ENCODE measurements at regions not wholly inside any gene's neighbourhood (a gene's known extent, or its start where the extent isn't known, plus 50 kb on each side); places are given as distances from the start of the nearest gene placed in this dataset.

DNA sequence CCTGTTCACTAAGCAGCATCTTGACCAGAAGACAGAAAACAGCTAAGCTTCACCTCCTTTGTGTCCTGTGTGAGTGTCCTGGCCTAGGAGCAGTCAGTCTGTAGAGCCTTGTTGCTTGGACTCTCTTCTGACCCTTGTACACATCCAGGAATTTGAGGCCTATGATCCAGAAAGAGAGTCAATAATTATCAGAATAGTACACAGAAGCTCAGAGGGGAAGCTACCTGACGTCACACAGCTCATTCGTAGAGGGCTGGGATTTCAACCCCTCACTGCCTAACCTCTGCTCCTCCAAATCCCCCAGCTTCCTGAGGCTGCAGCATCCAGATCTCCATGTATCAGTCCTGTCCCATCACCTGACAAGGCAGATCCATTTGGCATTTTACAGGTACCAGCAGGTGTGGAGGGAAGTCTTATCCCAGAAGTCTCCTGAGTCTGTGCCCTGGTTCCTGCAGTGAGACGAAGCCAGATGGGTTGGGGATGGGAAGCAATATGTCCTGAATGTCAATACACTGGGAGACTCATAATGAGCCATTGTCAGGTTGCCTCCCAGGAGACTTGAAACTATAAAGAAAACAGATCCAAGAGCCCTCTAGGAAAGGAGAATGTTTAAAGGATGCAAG, 203.1 kb downstream of the MINAR1 start:
- peaks cover 6% of the 10 kb centered on the region for H3K9me3 ChIP-seq (ENCODE audit: severe bottlenecking)
- no peak for ATAC-seq (ENCODE audit: low read depth)
- H3K27ac ChIP-seq (ENCODE audit: poor library complexity, severe bottlenecking), result no peak overlapping the region
- TF ChIP-seq, protein P1, sequence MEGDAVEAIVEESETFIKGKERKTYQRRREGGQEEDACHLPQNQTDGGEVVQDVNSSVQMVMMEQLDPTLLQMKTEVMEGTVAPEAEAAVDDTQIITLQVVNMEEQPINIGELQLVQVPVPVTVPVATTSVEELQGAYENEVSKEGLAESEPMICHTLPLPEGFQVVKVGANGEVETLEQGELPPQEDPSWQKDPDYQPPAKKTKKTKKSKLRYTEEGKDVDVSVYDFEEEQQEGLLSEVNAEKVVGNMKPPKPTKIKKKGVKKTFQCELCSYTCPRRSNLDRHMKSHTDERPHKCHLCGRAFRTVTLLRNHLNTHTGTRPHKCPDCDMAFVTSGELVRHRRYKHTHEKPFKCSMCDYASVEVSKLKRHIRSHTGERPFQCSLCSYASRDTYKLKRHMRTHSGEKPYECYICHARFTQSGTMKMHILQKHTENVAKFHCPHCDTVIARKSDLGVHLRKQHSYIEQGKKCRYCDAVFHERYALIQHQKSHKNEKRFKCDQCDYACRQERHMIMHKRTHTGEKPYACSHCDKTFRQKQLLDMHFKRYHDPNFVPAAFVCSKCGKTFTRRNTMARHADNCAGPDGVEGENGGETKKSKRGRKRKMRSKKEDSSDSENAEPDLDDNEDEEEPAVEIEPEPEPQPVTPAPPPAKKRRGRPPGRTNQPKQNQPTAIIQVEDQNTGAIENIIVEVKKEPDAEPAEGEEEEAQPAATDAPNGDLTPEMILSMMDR (IDR thresholded peaks at IDR 0.05; ENCODE audit: poor library complexity, severe bottlenecking), result no peak
- H3K4me3 ChIP-seq (ENCODE audit: severe bottlenecking), result no peak overlapping the region
- no peaks in the 10 kb centered on the region for H3K36me3 ChIP-seq (ENCODE audit: low read depth)
- H3K27me3 ChIP-seq (ENCODE audit: insufficient read depth, poor library complexity, severe bottlenecking), result peaks cover 14% of the 10 kb centered on the region
- DNase-seq (ENCODE audit: low spot score), result no peak
- no peaks in the 10 kb centered on the region for H3K4me1 ChIP-seq (ENCODE audit: insufficient read depth, poor library complexity, severe bottlenecking)

GRCh38 chr15:79635897-79636561, 203.9 kb downstream of the MINAR1 start:
- H3K27ac ChIP-seq (ENCODE audit: poor library complexity, severe bottlenecking), result no peak overlapping the region
- H3K4me3 ChIP-seq (ENCODE audit: severe bottlenecking), result no peak overlapping the region
- peaks cover 14% of the 10 kb centered on the region for H3K27me3 ChIP-seq (ENCODE audit: insufficient read depth, poor library complexity, severe bottlenecking)
- TF ChIP-seq, protein P1 (IDR thresholded peaks at IDR 0.05; ENCODE audit: poor library complexity, severe bottlenecking), result no peak
- peaks cover 5% of the 10 kb centered on the region for H3K4me1 ChIP-seq (ENCODE audit: insufficient read depth, poor library complexity, severe bottlenecking)
- ATAC-seq (ENCODE audit: low read depth) (no peak), DNase-seq (ENCODE audit: low spot score) (no peak)
- peaks cover 6% of the 10 kb centered on the region for H3K9me3 ChIP-seq (ENCODE audit: severe bottlenecking)
- H3K36me3 ChIP-seq (ENCODE audit: low read depth), result no peaks in the 10 kb centered on the region

DNA sequence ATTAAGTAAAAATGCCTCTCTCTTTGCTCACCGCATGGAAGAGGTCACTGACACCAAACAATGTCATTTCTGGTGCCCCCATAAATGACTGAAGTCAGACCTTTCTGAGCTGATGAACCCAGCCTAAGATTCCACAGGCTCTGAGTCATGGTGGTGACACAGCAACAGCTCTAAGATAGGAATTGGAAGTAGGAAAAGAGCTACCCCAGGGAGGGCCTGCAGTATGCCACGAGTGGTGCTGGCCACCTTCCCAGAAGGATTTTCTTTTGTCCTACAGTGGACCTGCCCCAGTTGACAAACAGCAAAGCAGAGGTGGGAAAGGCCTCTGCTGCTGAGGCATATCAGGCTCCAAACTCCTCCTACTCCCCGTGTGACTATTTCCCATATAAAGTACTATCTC, 208.1 kb downstream of the MINAR1 start:
- Histone ChIP-seq H3K36me3 (ENCODE audit: low read depth) (no peaks in the 10 kb centered on the region), H3K4me1 (ENCODE audit: insufficient read depth, poor library complexity, severe bottlenecking) (peaks cover 5% of the 10 kb centered on the region), H3K27ac (ENCODE audit: poor library complexity, severe bottlenecking) (no peak overlapping the region), H3K9me3 (ENCODE audit: severe bottlenecking) (peaks cover 4% of the 10 kb centered on the region), H3K27me3 (ENCODE audit: insufficient read depth, poor library complexity, severe bottlenecking) (no peaks in the 10 kb centered on the region), H3K4me3 (ENCODE audit: severe bottlenecking) (no peak overlapping the region)
- peak; percentile 73 for DNase-seq (ENCODE audit: low spot score)
- TF ChIP-seq, protein P1 (IDR thresholded peaks at IDR 0.05; ENCODE audit: poor library complexity, severe bottlenecking), result no peak
- peak; percentile 89 for ATAC-seq (ENCODE audit: low read depth)

DNA sequence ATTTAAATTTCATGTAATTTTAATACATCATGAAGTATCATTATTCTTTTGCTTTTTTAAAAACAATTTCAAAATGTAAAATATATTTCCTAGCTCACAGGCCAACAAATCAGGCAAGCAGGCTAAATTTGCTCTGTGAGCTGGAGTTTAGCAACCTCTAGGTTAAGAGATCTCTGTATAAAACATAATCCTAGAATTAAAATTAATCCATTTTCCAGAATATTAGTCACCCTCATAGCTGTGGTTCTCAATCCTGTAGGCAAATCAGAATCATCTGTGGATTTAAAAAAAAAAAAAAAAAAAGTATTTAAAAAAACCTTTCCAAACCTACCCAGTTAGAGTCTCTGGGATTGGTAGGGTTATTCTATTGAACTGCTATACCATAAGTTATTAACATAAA, 209.7 kb downstream of the MINAR1 start:
- TF ChIP-seq, protein P1 (IDR thresholded peaks at IDR 0.05; ENCODE audit: poor library complexity, severe bottlenecking), result no peak
- ATAC-seq (ENCODE audit: low read depth) (no peak), DNase-seq (ENCODE audit: low spot score) (no peak)
- Histone ChIP-seq H3K4me3 (ENCODE audit: severe bottlenecking) (no peak overlapping the region), H3K4me1 (ENCODE audit: insufficient read depth, poor library complexity, severe bottlenecking) (peaks cover 7% of the 10 kb centered on the region), H3K27me3 (ENCODE audit: insufficient read depth, poor library complexity, severe bottlenecking) (no peaks in the 10 kb centered on the region), H3K27ac (ENCODE audit: poor library complexity, severe bottlenecking) (no peak overlapping the region), H3K9me3 (ENCODE audit: severe bottlenecking) (peaks cover 5% of the 10 kb centered on the region), H3K36me3 (ENCODE audit: low read depth) (no peaks in the 10 kb centered on the region)

GRCh38 chr15:79643393-79643792, 211.3 kb downstream of the MINAR1 start:
- H3K27me3 ChIP-seq (ENCODE audit: insufficient read depth, poor library complexity, severe bottlenecking), result no peaks in the 10 kb centered on the region
- no peak for ATAC-seq (ENCODE audit: low read depth)
- DNase-seq (ENCODE audit: low spot score), result no peak
- H3K36me3 ChIP-seq (ENCODE audit: low read depth), result no peaks in the 10 kb centered on the region
- no peak overlapping the region for H3K27ac ChIP-seq (ENCODE audit: poor library complexity, severe bottlenecking)
- H3K9me3 ChIP-seq (ENCODE audit: severe bottlenecking), result peaks cover 5% of the 10 kb centered on the region
- no peak overlapping the region for H3K4me3 ChIP-seq (ENCODE audit: severe bottlenecking)
- TF ChIP-seq, protein P1 (IDR thresholded peaks at IDR 0.05; ENCODE audit: poor library complexity, severe bottlenecking), result no peak
- peaks cover 7% of the 10 kb centered on the region for H3K4me1 ChIP-seq (ENCODE audit: insufficient read depth, poor library complexity, severe bottlenecking)
